Stimulated activated naive B cell treated with anti-CD40 and anti-IgM and Interleukin-4, amounts not matched to agents 10 μg/mL and 1 μg/mL and 100 μg/mL, for 72 hours (primary cell): ENCODE measurements at regions not wholly inside any gene's neighbourhood (a gene's known extent, or its start where the extent isn't known, plus 50 kb on each side); places are given as distances from the start of the nearest gene placed in this dataset.

Experiments
- ATAC-seq, 2 donors: fragments of 150-1000 bp; cut with Tn5 transposase; replicated peaks; 2 replicates each; pipeline ENCODE4 v1.10.0; 2021; ENCODE audit warnings: moderate library complexity in 1 of 2
- DNase-seq: peaks from one replicate; pipeline ENCODE4 v3.0.0; 2021
- H3K27ac Mint-ChIP-seq: one replicate; pipeline ENCODE4 v1.8.0; 2022; ENCODE audit warnings: mild to moderate bottlenecking, mixed read lengths
- H3K27me3 Mint-ChIP-seq, 2 donors: one replicate each; pipeline ENCODE4 v1.8.0; 2022; ENCODE audit warnings: mixed read lengths in 2 of 2
- H3K36me3 Mint-ChIP-seq, 2 donors: one replicate each; pipeline ENCODE4 v1.8.0; 2022; ENCODE audit warnings: mixed read lengths in 2 of 2, mild to moderate bottlenecking in 1 of 2
- H3K4me1 Mint-ChIP-seq, 2 donors: one replicate each; pipeline ENCODE4 v1.8.0; 2022; ENCODE audit warnings: mixed read lengths in 2 of 2, mild to moderate bottlenecking in 1 of 2
- H3K4me3 Mint-ChIP-seq, 2 donors: one replicate each; pipeline ENCODE4 v1.8.0; 2022; ENCODE audit warnings: mild to moderate bottlenecking in 2 of 2, mixed read lengths in 2 of 2, moderate library complexity in 1 of 2
- H3K9me3 Mint-ChIP-seq, 2 donors: one replicate each; pipeline ENCODE4 v1.8.0; 2022; ENCODE audit warnings: mixed read lengths in 2 of 2, mild to moderate bottlenecking in 1 of 2

DNA sequence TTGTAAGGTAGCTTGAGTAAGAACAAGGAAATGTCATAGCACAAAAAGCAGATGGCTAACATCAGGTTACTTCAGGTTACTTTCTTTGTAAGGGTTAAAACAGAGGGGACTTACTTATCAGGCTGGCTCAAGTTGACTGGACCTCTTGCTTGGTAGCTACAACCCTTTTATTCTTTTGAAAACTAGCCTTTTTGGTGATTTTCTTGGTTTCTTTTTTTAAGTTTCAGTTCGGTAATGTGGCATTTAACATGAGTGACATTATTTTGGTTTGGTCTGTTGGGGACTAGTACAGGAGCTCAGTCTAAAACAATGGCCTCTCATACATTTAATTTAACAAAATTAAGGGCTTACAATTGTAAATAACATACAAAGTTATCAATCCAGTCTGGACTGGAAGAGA is 621.4 kb downstream of the OTOL1 start:
- Mint-ChIP-seq H3K27me3 (no peaks in the 10 kb centered on the region), H3K4me1 (no peaks in the 10 kb centered on the region), H3K4me3 (no peak overlapping the region), H3K9me3 (peaks cover 0 to 3% of the 10 kb centered on the region in 2 donors), H3K27ac (no peak overlapping the region), H3K36me3 (no peaks in the 10 kb centered on the region)
- no peak for DNase-seq
- ATAC-seq = no peak

DNA sequence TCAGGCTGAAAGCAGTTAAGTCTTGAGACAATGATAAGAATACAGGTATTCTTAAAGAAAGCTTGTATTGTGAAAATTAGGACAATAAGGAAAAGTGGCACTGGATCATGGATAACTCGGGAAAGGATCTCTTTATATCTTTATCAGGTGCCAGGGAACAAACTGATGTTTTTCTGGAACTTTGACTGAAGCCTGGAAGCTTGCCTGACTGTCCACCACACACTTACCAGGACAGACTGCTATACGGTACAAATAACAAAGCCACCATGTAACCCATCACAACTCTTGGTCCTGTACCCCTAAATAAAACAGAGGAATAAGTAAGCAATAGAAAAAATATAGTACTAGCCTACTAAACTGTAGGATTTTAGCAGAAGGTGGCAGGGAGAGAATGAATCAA is 623.0 kb downstream of the OTOL1 start:
- no peak overlapping the region for H3K27ac Mint-ChIP-seq
- peaks cover 0 to 3% of the 10 kb centered on the region in 2 donors for H3K9me3 Mint-ChIP-seq
- no peak for ATAC-seq
- DNase-seq = no peak
- no peaks in the 10 kb centered on the region for H3K4me1 Mint-ChIP-seq
- no peaks in the 10 kb centered on the region for H3K27me3 Mint-ChIP-seq
- no peaks in the 10 kb centered on the region for H3K36me3 Mint-ChIP-seq
- H3K4me3 Mint-ChIP-seq = no peak overlapping the region

DNA sequence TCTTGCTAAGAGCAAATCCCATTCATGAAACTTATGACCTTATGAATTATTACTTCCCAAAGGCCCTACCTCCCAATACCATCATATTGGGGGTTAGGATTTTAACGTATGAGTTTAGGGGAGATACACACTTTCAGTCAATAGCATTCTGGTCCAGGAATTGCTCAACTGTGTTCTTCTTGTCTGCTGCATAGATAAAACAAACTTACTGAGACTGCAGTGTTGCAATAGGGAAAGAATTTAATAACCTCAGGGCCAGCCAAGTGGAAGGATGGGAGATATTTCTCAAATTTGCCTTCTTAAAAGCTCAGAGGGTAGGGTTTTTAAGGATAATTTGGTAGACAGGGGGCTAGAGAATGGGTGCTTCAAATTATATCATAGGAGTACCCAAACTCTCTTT is 625.8 kb downstream of the OTOL1 start:
- Mint-ChIP-seq H3K9me3 (peaks cover 0 to 3% of the 10 kb centered on the region in 2 donors), H3K4me3 (no peak overlapping the region), H3K4me1 (no peaks in the 10 kb centered on the region), H3K27ac (no peak overlapping the region), H3K36me3 (no peaks in the 10 kb centered on the region), H3K27me3 (no peaks in the 10 kb centered on the region)
- DNase-seq (no peak), ATAC-seq (no peak)

DNA sequence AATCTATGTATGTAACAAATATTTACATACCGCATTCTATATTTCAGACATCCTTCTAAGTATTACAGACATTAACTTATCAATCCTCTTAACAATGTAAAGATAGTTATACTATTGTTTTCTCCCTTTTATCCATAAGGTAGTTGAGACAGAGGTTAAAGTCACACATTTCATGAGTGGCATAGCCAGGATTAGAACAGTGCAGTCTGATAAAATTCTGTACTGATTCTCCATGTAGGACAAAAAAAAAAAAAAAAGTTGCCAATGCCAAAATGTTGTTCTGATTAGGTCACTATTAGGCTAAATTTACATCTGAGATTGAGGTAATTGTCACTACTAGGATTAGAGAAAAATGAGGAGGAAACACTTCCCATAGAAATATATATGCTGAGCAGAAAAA is 629.2 kb downstream of the OTOL1 start:
- Mint-ChIP-seq H3K36me3 (no peaks in the 10 kb centered on the region), H3K9me3 (peaks cover 0 to 3% of the 10 kb centered on the region in 2 donors), H3K4me1 (no peaks in the 10 kb centered on the region)

DNA sequence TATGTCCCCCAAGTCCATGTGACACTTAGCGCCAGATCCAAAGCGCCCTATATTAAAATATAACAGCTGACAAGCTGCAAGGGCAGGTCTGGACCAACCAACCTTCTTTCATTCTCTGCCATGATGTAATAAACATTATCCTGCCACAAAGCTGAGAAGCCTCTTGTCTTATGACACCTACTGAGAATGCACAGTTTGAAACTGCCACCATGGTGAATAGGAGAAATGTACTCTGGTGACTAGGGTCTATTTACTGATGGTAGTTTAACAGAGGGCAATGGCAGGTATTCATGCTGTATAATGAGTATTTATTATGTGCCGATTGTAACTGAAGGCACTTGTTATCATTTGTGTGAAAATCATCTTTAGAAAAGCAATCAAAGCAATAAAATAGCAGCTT is 634.0 kb downstream of the OTOL1 start:
- Mint-ChIP-seq H3K27me3 (no peaks in the 10 kb centered on the region), H3K9me3 (no peaks in the 10 kb centered on the region), H3K4me1 (no peaks in the 10 kb centered on the region), H3K4me3 (no peak overlapping the region), H3K27ac (no peak overlapping the region), H3K36me3 (no peaks in the 10 kb centered on the region)
- ATAC-seq = no peak
- no peak for DNase-seq

More for the DNA sequence above, 629.2 kb downstream of the OTOL1 start:
- no peaks in the 10 kb centered on the region for H3K27me3 Mint-ChIP-seq
- ATAC-seq (no peak), DNase-seq (no peak)
- H3K4me3 Mint-ChIP-seq = no peak overlapping the region
- no peak overlapping the region for H3K27ac Mint-ChIP-seq

DNA sequence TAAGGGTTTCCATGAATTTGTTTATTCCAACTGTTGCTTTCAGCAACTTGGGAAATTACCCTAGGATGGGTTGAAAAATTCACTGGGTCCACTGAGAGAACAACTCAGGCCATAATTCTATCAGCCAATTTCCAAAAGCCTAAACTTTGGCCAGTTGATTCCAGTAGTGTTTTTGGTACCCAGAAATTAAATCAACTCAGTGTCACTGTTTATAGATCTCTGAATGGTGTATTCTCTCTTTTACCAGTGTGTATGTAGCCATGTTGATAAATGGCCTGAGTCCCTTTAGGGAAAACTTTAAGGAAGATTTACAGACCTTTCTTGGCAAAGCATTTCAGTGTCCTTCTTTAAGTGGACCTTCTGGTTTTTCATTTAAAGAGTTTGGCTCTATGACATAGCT is 636.4 kb downstream of the OTOL1 start:
- no peaks in the 10 kb centered on the region for H3K9me3 Mint-ChIP-seq
- no peak overlapping the region for H3K27ac Mint-ChIP-seq
- DNase-seq = no peak
- no peaks in the 10 kb centered on the region for H3K27me3 Mint-ChIP-seq
- no peak for ATAC-seq
- H3K4me1 Mint-ChIP-seq = no peaks in the 10 kb centered on the region
- H3K4me3 Mint-ChIP-seq = no peak overlapping the region
- H3K36me3 Mint-ChIP-seq = no peaks in the 10 kb centered on the region

DNA sequence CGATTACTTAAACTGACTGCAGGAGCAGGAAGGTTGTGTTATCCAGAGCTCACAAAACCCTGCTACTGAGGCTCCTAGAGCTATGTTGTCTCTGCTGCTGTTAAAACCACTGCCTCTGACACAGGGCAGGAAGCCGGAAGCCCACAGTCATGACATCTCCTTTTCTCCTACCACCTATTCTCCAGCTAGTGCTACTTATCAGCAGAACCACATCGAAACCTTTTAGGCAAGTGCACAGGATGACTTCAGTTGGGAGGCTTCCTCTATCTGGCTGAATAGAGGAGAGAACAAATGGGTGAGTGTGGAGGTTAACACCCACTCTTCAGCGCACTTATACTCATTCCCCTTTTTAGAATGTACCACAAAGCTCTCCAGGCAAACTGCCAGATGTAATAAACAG is 638.0 kb downstream of the OTOL1 start:
- no peak overlapping the region for H3K4me3 Mint-ChIP-seq
- no peaks in the 10 kb centered on the region for H3K36me3 Mint-ChIP-seq
- no peaks in the 10 kb centered on the region for H3K9me3 Mint-ChIP-seq
- no peak overlapping the region for H3K27ac Mint-ChIP-seq
- no peaks in the 10 kb centered on the region for H3K4me1 Mint-ChIP-seq
- DNase-seq (no peak), ATAC-seq (peak; percentile 21 to 22)
- H3K27me3 Mint-ChIP-seq = no peaks in the 10 kb centered on the region

DNA sequence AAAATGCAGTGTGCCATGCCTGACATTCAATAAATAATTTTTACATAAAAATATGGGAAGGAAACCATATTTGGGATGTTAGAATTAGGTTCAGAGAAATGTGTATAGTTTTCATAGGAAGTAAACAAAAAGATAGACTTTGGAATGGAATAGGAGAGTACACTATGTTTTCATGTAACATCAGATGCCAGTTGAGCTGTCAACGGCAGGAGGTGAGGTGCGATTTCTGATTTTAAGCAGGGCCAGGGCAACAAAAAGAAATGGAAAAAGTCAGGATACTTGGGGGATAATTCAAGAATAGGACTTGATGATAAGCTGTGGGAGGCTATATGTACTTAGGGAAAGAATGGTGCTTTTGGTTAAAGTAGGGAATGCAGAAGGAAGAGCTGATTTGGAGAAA is 639.5 kb downstream of the OTOL1 start:
- Mint-ChIP-seq H3K4me3 (no peak overlapping the region), H3K9me3 (no peaks in the 10 kb centered on the region), H3K27me3 (no peaks in the 10 kb centered on the region), H3K27ac (no peak overlapping the region), H3K4me1 (no peaks in the 10 kb centered on the region), H3K36me3 (no peaks in the 10 kb centered on the region)
- ATAC-seq = no peak
- DNase-seq = no peak

DNA sequence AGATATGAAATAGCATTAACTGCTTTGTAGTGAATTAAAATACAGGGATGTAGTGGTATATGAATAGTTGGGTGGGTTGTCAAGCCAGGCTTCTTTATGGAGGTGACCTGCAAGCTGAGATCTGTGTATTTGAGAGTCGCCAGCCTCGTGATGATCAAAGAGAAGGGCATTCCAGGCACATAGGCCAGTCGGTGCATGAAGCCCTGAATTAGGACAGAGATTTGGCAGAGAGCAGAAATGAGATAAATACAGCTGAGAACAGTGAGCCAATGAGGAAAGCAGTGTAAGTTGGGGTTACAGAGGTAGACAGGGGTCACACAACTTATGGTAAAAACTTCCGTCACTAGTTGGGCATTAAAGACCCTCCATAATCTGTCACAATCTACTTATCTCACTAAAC is 641.9 kb downstream of the OTOL1 start:
- H3K9me3 Mint-ChIP-seq = no peaks in the 10 kb centered on the region
- no peak for DNase-seq
- no peak for ATAC-seq
- no peaks in the 10 kb centered on the region for H3K4me1 Mint-ChIP-seq
- no peak overlapping the region for H3K27ac Mint-ChIP-seq
- H3K36me3 Mint-ChIP-seq = no peaks in the 10 kb centered on the region
- no peak overlapping the region for H3K4me3 Mint-ChIP-seq
- H3K27me3 Mint-ChIP-seq = no peaks in the 10 kb centered on the region

DNA sequence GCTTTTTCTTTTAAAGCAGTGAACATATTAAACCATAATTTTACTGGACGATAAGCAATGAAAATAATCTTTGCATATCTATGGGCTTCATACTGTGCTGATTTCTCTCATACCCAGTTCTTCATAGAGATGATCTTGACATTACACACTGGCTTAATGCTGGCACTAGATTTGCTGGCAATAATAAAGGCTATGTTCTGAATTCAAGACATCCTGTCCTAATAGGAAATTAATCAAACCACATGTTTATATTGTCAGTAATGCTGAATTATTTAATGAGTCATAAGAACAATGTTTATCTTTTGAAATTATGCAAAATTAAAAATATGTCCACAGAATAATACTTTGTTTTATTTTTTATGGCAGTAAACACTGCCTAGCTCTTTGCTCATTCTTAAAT is 643.2 kb downstream of the OTOL1 start:
- DNase-seq (no peak), ATAC-seq (no peak)
- no peak overlapping the region for H3K27ac Mint-ChIP-seq
- H3K4me3 Mint-ChIP-seq = no peak overlapping the region
- no peaks in the 10 kb centered on the region for H3K4me1 Mint-ChIP-seq
- H3K27me3 Mint-ChIP-seq = no peaks in the 10 kb centered on the region
- no peaks in the 10 kb centered on the region for H3K9me3 Mint-ChIP-seq
- H3K36me3 Mint-ChIP-seq = no peaks in the 10 kb centered on the region

DNA sequence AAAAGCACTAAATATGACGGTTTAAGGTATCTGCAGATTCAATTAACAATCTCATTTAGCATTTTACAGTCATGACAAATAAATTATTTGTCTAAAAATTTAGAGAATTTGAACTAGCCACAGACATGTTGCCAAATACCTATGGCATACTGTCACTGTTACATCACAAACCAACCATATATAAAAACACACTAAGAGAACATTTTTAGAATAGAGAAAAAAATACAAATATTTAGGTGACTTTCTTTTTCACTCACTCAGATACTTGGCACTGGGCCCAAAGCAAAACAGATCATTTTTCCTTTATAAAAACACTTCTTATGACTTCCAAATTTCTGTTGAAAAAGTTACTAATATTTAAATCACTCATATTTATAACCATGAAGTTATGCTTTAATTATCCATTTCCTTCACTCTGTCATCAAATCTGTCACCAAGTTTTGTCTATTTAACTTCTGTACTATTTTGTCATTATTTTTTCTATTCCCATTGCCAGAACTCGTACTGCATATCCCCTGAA is 644.7 kb downstream of the OTOL1 start:
- H3K27ac Mint-ChIP-seq = no peak overlapping the region
- no peak for ATAC-seq
- no peak overlapping the region for H3K4me3 Mint-ChIP-seq
- no peaks in the 10 kb centered on the region for H3K4me1 Mint-ChIP-seq
- no peaks in the 10 kb centered on the region for H3K27me3 Mint-ChIP-seq
- DNase-seq = no peak
- no peaks in the 10 kb centered on the region for H3K36me3 Mint-ChIP-seq
- no peaks in the 10 kb centered on the region for H3K9me3 Mint-ChIP-seq

DNA sequence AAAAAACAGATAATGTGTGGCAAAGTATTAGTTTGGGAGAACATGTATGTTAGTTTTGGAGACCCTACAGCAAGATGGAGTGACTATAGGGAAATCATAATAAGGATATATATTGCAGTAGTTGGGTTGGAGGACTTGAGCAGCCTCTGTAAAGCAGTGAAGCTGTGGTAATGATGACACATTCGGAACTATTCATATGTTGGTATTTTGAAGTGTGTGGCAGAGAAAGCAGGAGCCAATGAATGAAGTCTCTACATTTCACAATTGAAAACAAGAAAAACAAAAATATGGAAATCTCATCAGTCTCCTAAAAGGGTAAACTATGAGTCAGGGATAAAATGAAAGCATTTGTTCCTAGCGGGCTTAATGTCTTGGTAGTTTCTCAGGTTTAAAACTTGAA is 645.9 kb downstream of the OTOL1 start:
- H3K9me3 Mint-ChIP-seq = no peaks in the 10 kb centered on the region
- no peaks in the 10 kb centered on the region for H3K27me3 Mint-ChIP-seq
- no peak for ATAC-seq
- H3K36me3 Mint-ChIP-seq = no peaks in the 10 kb centered on the region
- no peak overlapping the region for H3K4me3 Mint-ChIP-seq
- no peak for DNase-seq
- H3K27ac Mint-ChIP-seq = no peak overlapping the region
- no peaks in the 10 kb centered on the region for H3K4me1 Mint-ChIP-seq

DNA sequence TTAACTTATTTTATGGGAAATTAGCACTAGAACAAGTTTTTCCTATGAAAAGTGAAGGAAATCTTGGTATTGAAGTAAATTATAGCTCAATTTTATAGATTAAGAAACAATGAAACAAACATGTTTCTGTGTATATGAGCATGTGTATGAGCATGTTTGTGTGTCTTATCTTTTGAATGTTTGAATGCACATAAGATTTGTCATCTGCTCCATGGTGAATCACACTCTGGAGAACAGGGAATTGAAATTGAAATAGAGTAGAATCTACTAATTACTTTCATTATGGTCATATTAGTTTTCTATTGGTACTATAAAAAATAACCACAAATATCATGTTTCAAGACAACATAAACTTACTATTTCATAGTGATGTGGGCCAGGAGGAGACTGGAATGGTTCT is 646.6 kb downstream of the OTOL1 start:
- ATAC-seq (no peak), DNase-seq (no peak)
- Mint-ChIP-seq H3K9me3 (no peaks in the 10 kb centered on the region), H3K4me3 (no peak overlapping the region), H3K4me1 (no peaks in the 10 kb centered on the region), H3K27me3 (no peaks in the 10 kb centered on the region), H3K36me3 (no peaks in the 10 kb centered on the region), H3K27ac (no peak overlapping the region)

DNA sequence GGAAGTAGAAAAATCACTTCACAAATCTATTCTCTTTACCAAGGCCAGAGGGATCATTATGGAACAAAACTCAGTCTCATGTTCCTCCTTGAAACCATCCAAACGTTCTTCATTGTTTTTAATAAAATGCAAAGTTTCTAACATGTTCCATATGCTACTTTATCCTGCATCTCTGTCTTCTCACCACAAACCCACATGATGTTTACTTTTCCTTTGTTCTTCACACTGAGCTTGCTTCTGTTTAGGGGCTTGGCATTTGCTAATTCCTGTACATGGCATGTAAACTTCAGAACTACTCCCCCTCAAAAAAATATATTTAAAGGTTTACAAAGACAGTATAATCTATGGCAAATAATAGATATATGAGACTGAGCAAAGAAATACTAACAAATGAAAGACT is 651.4 kb downstream of the OTOL1 start:
- Mint-ChIP-seq H3K27me3 (no peaks in the 10 kb centered on the region), H3K4me1 (no peaks in the 10 kb centered on the region), H3K9me3 (no peaks in the 10 kb centered on the region), H3K4me3 (no peak overlapping the region), H3K36me3 (no peaks in the 10 kb centered on the region), H3K27ac (no peak overlapping the region)
- DNase-seq (no peak), ATAC-seq (no peak)

DNA sequence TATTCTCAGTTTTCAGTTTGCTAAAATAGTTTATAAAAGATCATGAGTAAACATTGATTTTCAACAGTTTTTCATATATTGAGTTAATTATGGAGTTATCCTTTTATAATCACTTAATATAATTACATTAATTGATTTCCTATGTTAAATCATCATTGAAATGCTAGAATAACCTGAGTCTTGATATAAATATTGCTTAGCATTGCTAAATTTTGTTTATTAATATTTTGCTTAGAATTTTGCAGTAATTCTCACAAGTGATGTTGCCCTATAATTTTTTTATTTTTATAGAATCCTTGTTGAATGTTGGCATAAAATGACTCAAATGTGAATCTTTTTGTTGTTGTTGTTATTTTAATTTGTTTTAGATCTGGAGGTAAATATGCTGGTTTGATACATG is 654.2 kb downstream of the OTOL1 start:
- H3K27me3 Mint-ChIP-seq = no peaks in the 10 kb centered on the region
- ATAC-seq = no peak
- no peak overlapping the region for H3K4me3 Mint-ChIP-seq

DNA sequence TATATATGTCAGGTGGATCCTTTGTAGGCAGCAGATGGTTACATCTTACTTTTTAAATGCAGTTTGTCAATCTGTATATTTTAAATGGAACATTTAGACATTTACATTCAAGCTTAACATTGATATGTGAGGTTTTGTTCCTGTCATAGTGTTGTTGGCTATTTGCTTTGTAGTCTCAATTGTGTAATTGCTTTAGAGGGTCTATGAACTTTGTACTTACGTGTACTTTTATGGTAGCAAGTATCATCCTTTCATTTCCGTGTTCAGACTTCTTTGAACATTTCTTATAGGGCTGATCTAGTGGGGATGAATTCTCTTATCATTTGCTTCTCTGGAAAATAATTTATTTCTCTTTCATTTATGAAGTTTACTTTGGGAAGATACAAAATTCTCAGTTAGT is 656.0 kb downstream of the OTOL1 start:
- Mint-ChIP-seq H3K36me3 (no peaks in the 10 kb centered on the region), H3K4me3 (no peak overlapping the region), H3K4me1 (no peaks in the 10 kb centered on the region), H3K27me3 (no peaks in the 10 kb centered on the region), H3K9me3 (peaks cover 1 to 2% of the 10 kb centered on the region in 2 donors), H3K27ac (no peak overlapping the region)
- ATAC-seq (no peak), DNase-seq (no peak)

More for the DNA sequence above, 654.2 kb downstream of the OTOL1 start:
- no peak overlapping the region for H3K27ac Mint-ChIP-seq
- H3K4me1 Mint-ChIP-seq = no peaks in the 10 kb centered on the region
- H3K36me3 Mint-ChIP-seq = no peaks in the 10 kb centered on the region
- no peak for DNase-seq
- no peaks in the 10 kb centered on the region for H3K9me3 Mint-ChIP-seq
